ENCODE measurements at regions not wholly inside any gene's neighbourhood (a gene's known extent, or its start where the extent isn't known, plus 50 kb on each side); places are given as distances from the start of the nearest gene placed in this dataset.

GRCh38 chr5:58231041-58231440 is 228.8 kb downstream of the PLK2 start:
- ChIA-PET CTCF (interaction anchor here (0.6 kb wide), 1 partner anchor 43 kb away, joined by 3 read pairs; no protein-coding TSS in a partner anchor), POLR2A (no interaction called here)
- TF ChIP-seq JUND (IDR thresholded peaks at IDR 0.05) (no peak), FOXM1 (IDR thresholded peaks at IDR 0.05; ENCODE audit: low read depth) (no peak), IRF3 (IDR thresholded peaks at IDR 0.05; ENCODE audit: low read depth, low read length) (no peak), FOXJ3 (CRISPR knock-in tag; IDR thresholded peaks at IDR 0.05) (no peak), FOSL2 (IDR thresholded peaks at IDR 0.05; ENCODE audit: borderline replicate concordance, low read depth) (no peak), YY1 (IDR thresholded peaks at IDR 0.05; ENCODE audit: low read depth) (no peak), RAD21 (IDR thresholded peaks at IDR 0.05; ENCODE audit: low read length) (no peak), USF2 (IDR thresholded peaks at IDR 0.05; ENCODE audit: borderline replicate concordance, low read depth, low read length) (no peak), NFIC (IDR thresholded peaks at IDR 0.05; ENCODE audit: borderline replicate concordance) (no peak), REST (IDR thresholded peaks at IDR 0.05; ENCODE audit: low read depth, low read length) (no peak)
- H3K9ac ChIP-seq = no peak overlapping the region
- DNase-seq = no peak
- no peaks in the 10 kb centered on the region for H3K79me2 ChIP-seq (ENCODE audit: insufficient read depth)
- no peak overlapping the region for H3K4me2 ChIP-seq
- H3K27ac ChIP-seq (ENCODE audit: low read depth in 2 of 2, low read length in 1 of 2) = no peak overlapping the region
- no peaks in the 10 kb centered on the region for H3K9me3 ChIP-seq
- H2AFZ ChIP-seq (ENCODE audit: low read depth) = peak overlapping the region; percentile 82
- peaks cover 0 to 7% of the 10 kb centered on the region in 2 experiments; a peak in 2 of 4 replicates for H3K4me1 ChIP-seq (ENCODE audit: control insufficient read depth in 1 of 2, insufficient read depth in 2 of 2, low read depth in 1 of 2, low read length in 1 of 2)
- no peak overlapping the region for H3K4me3 ChIP-seq (ENCODE audit: low read depth in 2 of 2, low read length in 1 of 2)
- H3K9me2 ChIP-seq = no peaks in the 10 kb centered on the region
- H3K27me3 ChIP-seq (ENCODE audit: insufficient read depth) = no peaks in the 10 kb centered on the region
- H3K36me3 ChIP-seq (replicated peaks in 1 of 2; ENCODE audit: control insufficient read depth in 1 of 2, insufficient read depth in 2 of 2, low read length in 1 of 2) = no peaks in the 10 kb centered on the region
- peaks cover 4% of the 10 kb centered on the region for H3F3A ChIP-seq (replicated peaks; ENCODE audit: insufficient read depth)
- WGBS (ENCODE audit: low lambda C conversion rate) = 3% methylated on average over 1 of the region's 1 CpG
- H4K20me1 ChIP-seq (ENCODE audit: insufficient read depth) = no peaks in the 10 kb centered on the region

GRCh38 chr5:58228896-58229295 is 231.0 kb downstream of the PLK2 start:
- POLR2A ChIA-PET = no interaction called here
- WGBS (ENCODE audit: low lambda C conversion rate) = 90% methylated on average over 5 of the region's 5 CpGs

More at GRCh38 chr5:58228896-58229295, 231.0 kb downstream of the PLK2 start:
- Histone ChIP-seq H3K27ac (ENCODE audit: low read depth in 2 of 2, low read length in 1 of 2) (no peak overlapping the region), H3K27me3 (ENCODE audit: insufficient read depth) (no peaks in the 10 kb centered on the region), H3F3A (replicated peaks; ENCODE audit: insufficient read depth) (peaks cover 4% of the 10 kb centered on the region), H2AFZ (ENCODE audit: low read depth) (no peak overlapping the region), H3K79me2 (ENCODE audit: insufficient read depth) (no peaks in the 10 kb centered on the region), H3K9ac (no peak overlapping the region), H3K9me3 (no peaks in the 10 kb centered on the region), H4K20me1 (ENCODE audit: insufficient read depth) (no peaks in the 10 kb centered on the region), H3K4me1 (ENCODE audit: control insufficient read depth in 1 of 2, insufficient read depth in 2 of 2, low read depth in 1 of 2, low read length in 1 of 2) (peaks cover 0 to 7% of the 10 kb centered on the region in 2 experiments; a peak in 2 of 4 replicates), H3K9me2 (no peaks in the 10 kb centered on the region), H3K4me3 (ENCODE audit: low read depth in 2 of 2, low read length in 1 of 2) (no peak overlapping the region), H3K4me2 (no peak overlapping the region), H3K36me3 (replicated peaks in 1 of 2; ENCODE audit: control insufficient read depth in 1 of 2, insufficient read depth in 2 of 2, low read length in 1 of 2) (no peaks in the 10 kb centered on the region)
- CTCF ChIA-PET = no interaction called here
- TF ChIP-seq CTCF (IDR thresholded peaks at IDR 0.05) (no peak), GATA2 (CRISPR knock-in tag; IDR thresholded peaks at IDR 0.05) (no peak), FOXJ3 (CRISPR knock-in tag; IDR thresholded peaks at IDR 0.05) (no peak), RCOR1 (IDR thresholded peaks at IDR 0.05; ENCODE audit: low read length) (no peak), USF2 (IDR thresholded peaks at IDR 0.05; ENCODE audit: borderline replicate concordance, low read depth, low read length) (no peak), MEF2A (IDR thresholded peaks at IDR 0.05; ENCODE audit: borderline replicate concordance, low read depth) (no peak)
- TF ChIP-seq, protein P1, sequence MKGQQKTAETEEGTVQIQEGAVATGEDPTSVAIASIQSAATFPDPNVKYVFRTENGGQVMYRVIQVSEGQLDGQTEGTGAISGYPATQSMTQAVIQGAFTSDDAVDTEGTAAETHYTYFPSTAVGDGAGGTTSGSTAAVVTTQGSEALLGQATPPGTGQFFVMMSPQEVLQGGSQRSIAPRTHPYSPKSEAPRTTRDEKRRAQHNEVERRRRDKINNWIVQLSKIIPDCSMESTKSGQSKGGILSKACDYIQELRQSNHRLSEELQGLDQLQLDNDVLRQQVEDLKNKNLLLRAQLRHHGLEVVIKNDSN (IDR thresholded peaks at IDR 0.05; ENCODE audit: borderline replicate concordance, low read depth) = no peak
- TF ChIP-seq, protein P2, sequence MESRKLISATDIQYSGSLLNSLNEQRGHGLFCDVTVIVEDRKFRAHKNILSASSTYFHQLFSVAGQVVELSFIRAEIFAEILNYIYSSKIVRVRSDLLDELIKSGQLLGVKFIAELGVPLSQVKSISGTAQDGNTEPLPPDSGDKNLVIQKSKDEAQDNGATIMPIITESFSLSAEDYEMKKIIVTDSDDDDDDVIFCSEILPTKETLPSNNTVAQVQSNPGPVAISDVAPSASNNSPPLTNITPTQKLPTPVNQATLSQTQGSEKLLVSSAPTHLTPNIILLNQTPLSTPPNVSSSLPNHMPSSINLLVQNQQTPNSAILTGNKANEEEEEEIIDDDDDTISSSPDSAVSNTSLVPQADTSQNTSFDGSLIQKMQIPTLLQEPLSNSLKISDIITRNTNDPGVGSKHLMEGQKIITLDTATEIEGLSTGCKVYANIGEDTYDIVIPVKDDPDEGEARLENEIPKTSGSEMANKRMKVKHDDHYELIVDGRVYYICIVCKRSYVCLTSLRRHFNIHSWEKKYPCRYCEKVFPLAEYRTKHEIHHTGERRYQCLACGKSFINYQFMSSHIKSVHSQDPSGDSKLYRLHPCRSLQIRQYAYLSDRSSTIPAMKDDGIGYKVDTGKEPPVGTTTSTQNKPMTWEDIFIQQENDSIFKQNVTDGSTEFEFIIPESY (IDR thresholded peaks at IDR 0.05; ENCODE audit: borderline replicate concordance, low read depth) = no peak
- DNase-seq = no peak
